ENCODE measurements at regions not wholly inside any gene's neighbourhood (a gene's known extent, or its start where the extent isn't known, plus 50 kb on each side); places are given as distances from the start of the nearest gene placed in this dataset.
A peak's percentile ranks its signal among the peaks of the same experiment; 100 is the strongest.

DNA sequence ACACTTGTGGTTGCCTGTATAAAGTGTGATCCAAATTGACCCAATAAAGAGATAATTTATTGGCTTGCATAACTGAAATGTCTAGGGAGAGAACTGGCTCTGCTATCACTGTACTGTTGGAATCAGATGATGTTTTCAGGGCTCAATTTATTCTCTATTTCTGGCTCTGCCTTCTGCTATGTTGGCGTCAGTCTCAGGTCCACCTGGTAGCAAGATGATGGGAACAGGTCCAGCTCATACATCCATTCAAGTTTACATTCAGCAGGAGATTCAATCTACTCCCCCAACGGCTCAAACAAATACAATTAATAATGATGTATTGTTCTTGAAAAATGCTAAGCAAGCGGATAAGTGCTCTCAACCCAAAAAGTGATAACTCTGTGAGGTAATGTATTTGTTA is 297.7 kb upstream of the SYT4 start:
- no peak for DNase-seq

DNA sequence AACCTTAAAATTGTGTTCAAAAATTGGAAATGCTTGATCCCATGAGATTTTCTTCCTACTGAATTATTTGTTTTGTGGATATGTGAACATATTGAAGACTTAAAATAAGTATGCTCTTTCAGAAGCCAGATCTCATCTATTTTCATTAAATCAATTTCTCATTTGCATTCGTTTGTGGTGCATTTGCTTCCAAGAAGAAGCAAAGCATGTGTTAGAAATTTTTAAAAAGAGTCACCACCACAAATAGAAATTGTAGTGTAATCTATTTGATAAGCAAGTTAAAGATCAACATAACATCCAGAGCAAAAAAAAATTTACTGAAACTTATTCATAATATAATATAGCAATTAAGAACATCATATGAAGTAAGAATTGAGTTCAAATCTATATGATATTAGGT is 300.9 kb upstream of the SYT4 start:
- DNase-seq, result no peak

DNA sequence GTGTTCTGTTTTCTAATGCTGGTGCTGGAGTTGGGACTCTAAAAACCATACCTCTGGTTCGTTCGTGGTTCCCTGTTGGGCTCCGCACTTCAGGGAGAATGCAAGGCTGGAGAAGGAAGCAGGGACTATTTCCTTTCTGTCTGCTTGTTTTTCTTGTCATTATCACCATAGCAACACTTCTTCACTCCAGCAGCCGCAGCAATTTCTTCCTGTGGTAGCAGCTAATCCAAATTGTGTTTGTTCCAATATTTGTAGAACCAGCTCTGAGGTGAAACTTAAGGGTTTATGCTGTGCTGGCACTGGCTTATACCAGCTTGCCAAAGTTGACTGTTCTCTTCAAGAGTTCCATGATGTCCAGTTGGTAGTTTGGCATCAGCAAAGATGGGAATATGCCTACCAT is 301.4 kb upstream of the SYT4 start:
- no peak for DNase-seq

DNA sequence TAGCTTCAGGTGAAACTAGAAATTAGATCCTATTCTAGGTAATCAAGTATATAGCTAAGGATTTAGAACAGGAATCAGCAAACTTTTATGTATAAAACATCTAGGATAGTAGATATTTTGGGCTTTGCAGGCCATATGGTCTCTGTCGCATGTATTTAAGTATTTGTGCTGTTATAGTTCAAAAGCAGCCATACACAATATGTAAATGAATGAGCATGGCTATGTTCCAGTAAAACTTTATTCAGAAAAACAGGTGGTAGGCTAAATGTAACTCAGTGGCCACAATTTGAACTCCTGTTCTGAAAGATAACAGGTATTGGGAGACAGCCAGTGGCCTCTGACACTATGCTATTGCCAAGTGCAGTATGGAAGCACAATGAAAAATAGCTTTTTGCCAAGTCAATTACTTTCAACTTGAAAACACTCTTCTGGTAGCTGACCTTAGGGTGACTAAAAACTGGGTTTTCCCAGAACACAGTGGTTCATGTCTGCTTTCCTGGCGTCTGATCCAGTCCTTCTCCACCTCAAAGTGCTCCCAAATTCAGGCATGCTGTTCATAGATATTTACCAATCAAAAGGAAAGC is 304.7 kb upstream of the SYT4 start:
- no peak for DNase-seq

DNA sequence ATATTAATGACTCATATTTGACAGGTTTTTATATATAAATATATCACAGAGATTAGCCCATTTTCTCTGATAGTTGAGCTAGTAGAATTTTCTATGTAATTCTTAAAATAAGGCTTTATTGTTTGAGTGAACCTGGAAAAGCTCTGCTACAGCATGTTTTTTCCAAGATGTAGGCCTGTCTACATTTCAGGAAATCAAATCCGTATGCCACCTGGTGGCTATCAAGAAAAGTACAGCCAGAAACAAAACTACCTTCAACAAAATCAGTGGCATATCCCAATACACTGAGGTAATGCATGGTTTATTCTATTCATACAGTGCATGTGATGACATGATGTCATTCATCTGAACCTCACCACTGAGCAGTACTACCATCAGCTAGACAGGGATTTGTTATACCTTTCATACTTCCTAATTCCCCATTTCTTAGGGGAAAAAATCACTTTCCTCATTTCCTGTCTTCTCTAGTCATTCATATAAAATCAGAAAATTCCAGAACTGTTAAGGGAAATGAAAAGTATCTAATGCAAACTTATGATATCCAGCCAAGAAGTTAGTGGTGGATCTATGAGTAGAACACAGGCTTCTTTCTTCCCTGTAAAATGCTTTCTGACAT is 310.4 kb upstream of the SYT4 start:
- peak; percentile 18 for DNase-seq

DNA sequence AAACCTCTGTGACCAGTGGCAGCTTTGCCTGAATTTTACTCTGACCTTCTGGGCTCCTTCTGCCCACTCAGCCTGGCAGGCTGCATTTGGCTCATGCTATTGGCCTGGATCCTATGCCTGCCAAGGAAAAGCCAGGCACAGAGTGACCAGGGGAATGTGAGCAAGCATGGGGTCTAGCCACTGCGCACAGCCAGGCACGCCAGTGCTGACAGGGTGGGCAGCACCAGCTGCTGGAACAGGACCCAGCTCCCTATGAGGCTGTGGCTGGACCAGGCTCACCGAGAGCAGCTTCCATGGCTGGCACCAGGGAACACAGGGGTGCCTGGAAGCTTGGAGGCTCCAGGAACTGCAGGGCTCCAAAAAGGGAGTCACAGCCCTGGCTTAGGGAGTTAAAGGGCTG is 311.5 kb upstream of the SYT4 start:
- no peak for DNase-seq

DNA sequence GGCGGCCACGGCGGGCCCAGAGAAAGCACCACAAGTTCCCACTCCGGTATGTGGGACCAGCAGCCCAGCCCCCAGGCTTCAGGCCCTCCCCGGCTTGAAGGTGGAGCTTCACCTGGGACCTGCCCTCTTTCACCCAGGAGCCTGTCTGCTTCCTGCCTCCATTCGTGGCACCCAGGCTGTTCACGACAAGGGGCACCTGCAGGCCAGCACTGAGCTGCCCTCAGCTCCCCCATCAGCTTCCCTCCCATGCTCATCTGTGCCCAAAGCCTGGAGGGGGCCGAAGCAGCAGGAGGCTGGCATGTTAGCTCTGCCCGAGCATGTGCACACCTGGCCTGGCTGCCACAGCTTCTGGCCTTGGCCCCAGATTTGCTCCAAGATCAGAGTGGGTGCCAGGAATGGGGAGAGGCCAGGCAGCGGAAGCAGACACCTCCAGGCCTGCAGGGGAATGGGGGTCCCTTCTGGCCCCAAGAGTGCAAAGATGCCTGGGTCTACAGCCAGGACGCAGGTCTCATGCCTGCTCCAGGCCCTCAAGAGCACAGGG is 312.4 kb upstream of the SYT4 start:
- no peak for DNase-seq

DNA sequence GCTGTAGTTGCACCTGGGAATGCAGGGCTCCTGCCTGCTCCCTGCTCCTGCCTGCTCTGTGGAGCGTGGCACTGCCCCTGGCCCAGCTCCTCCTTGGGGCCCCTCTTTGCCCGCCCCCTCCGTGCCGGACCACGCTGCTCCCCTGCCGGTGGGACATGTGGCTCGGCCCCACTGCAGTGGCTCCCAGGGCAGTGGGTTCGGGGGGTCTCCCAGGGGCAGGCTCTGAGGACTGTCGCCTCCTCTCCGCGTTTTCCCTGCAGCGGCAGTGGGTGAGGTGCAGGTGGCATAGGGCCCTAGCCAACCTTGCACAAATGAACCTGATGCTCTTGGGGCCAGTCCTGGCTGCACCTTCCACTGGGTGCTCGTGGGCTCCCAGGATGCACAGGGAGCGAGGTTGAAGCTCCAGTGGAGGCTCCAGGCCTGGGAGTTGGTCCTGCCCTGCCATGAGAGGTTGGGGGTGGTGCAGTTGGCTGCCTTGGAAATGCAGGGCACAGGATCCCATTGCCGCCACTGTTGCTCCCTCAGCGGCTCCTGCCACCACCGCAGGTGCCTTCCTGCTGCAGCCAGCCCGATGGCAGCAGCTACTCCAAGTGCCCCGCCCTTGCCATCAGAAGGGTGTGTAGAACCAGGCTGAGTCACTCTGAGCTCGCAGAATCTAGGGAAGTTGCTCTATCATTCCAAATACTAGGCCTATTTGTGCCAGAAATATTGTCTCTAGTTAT is 313.1 kb upstream of the SYT4 start:
- DNase-seq, result no peak

DNA sequence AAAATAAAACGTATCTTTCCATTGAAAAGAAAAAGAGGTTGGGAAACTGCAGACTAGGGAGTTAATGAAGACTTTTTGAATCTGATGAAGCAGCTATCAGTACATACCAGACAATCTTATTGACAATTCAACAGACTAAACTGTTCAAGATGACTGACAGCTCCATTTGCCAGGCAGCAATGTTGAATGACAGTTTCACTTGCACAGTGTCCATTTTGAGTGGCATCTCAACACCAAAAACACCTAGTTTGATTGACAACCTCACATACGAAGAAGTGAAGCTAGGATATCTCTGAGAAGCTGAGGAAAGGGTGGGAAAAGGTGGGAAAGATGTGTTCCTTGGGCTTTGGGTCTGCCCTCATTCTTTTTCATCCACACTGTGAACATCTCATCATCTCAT is 315.0 kb upstream of the SYT4 start:
- no peak for DNase-seq

DNA sequence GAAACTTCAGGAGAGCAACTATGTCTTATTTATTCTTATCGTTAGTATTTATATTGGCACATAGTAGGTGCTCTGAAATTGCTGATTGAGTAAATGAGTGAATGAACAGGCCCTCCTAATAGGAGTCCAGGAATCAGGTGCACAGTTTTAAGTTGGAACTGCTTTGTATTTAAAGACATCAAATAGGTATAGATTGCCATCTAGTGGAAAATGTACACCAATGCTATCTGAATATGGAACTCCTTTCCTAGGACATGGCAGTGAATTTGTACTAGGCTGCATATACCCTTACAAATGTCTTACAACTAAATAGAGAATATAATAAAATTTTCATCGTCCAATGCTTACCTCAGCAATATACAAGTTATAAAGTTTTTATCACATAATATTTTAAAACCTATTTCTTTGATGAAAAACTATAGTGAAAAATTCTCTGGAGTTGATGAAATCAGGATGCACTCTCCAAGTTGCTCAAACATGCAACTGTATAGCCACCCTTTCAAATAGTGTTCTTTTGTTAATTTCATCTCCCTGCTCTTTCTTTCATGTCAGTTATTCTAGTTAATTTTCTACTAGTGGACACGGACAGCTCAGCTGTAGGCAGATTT is 318.9 kb upstream of the SYT4 start:
- peak; percentile 7 for DNase-seq

DNA sequence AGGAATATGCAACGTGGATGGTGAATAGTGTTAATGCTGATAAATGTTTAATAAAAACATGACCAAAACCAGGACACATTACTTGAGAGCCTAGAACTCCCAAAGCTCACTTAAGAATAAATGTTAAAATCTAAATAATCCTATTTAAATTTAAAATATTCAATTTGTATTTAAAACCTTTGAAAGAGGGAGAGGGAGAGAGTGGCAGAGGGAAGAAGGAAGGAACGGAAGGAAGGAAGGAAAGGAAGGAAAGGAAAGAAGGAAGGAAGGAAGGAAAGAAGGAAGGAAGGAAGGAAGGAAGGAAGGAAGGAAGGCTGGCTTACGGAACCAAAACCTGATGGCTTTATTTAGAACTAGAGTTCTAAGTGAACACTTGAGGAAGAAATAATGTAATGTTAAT is 324.1 kb upstream of the SYT4 start:
- no peak for DNase-seq

DNA sequence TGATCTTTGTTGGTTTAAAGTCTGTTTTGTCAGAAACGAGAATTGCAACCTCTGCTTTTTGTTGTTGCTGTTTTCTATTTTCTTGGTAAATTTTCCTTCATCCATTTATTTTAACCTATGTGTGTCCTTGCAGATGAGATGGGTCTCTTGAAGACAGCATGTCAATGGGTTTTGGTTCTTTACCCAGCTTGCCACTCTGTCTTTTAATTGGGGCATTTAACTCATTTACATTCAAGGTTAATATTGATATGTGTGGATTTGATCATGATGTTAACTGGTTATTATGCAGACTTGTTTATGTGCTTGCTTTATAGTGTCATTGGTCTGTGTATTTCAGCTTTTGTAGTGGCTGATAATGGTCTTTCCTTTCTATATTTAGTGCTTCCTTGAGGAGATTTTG is 327.9 kb upstream of the SYT4 start:
- DNase-seq, result no peak

DNA sequence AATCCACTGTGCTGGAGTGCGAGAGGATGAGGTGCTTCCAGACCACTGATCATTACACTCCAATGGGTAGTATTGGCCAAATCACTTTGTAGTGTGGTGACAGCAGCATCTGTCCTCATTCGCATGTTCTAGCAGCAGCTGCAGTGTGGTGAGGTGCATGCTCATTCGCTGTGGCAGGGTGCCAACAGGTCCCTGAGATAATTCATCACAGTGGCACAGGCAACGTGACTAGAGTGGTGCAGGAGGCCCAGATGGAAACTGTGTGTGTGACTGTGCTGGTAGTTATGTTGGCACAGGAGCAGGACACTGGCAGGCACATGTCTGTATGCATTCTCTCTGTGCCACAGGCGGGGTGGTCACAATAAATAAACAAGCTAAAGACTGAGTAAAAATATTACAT is 329.5 kb upstream of the SYT4 start:
- DNase-seq, result no peak

DNA sequence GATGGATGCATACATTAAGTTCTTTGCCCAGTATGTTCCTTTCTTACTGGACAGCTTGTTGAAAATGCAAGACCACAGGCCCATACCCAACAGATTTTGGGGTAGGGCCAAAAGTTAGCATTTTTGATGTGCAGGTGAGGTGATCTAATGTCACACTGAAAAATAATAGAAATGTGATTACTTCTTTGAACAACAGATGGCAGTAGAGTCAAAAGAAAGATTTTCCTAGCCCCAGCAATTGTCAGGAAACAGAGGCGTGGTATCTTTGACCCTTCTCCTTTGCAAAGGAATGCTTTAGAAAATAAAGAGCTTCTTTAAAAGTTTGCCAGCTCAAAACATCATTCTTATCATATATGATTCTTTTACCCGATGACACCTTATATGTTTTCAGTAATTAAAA is 343.6 kb upstream of the SYT4 start:
- peak; percentile 23 for DNase-seq

DNA sequence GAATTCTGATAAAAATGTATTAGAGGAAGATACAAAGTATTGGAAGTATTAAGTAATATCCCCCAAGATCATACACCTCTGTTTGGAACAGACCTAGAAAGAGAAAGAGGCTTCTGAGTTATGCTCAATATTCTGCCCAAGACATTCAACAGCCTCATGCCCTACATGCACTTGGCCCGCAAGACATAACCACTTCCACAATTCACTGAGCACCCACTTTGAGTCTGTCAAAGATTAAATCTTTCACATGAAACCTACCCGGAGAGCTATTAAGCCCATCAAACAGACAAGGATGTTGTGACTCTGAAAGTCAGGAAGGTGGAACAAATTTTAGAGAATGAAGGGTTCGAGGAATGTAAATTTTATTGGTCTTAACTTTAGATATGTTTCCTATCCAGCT is 344.7 kb upstream of the SYT4 start:
- no peak for DNase-seq

DNA sequence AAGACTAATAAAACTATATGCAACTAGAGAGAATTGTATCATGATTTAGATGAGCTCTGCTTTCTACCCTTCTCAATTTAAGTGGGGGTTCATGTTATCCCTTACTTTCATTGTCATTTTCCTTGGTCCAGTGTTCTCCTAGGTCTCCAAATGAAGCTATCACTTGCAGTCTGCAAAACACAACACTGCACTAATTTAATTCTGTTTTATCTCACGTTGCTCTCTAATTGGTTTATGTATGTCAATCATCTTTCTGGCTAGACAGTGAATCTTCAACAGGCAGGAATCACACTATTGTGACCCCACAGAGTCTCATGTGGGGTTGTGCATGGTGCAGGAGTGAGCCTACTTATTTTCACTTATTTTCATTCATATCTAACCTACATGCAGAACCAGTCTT is 348.3 kb upstream of the SYT4 start:
- no peak for DNase-seq

DNA sequence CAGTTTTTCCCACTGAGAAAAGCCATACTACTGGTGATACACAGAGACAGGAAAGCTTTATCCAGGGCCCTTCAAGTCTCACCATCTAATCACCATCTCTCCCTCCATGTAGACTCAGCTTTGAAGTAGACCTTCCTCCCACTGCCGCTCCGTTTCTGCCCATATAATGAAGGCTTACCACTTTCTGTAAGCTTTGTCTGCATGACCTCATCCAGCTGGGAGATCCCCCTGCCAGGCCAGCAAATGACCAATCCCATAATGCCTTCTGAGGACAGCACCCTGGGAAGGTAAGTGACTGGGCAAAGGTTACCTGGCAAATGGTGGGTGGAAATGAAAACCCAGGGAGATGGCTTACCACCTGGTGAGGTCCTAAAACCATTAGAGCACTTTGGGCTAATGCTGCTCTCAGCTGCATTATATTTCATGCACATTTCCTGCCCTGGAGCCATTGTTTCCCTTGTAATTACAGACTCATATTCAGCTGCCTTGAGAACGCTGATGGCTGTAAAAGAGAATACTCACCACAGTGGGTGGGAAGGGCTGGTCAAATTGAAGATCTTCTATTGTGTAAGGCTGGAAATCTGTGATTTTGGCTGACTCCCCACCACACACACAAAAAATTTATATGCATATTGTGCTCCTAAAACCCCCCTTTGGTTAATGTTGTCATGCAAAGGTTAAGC is 350.7 kb upstream of the SYT4 start:
- no peak for DNase-seq

DNA sequence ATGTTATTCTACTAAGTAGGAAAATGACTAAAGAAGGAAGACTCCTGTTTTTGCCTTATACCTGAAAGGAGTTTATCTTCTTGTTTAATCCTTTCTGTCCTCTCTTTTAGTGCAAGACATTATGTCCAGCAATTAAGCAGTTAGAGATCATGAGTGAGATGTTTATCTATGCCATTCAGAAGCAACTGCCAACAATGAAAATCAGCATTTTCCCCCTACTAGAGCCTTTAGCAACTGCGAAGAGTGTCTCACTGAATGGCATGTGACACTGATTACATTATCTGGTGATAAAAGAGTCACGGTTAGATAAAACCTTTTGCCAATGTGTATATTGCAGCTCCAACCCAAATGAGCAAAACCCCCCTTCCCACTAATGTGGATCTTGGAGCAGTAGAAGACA is 357.7 kb upstream of the SYT4 start:
- DNase-seq, result no peak

DNA sequence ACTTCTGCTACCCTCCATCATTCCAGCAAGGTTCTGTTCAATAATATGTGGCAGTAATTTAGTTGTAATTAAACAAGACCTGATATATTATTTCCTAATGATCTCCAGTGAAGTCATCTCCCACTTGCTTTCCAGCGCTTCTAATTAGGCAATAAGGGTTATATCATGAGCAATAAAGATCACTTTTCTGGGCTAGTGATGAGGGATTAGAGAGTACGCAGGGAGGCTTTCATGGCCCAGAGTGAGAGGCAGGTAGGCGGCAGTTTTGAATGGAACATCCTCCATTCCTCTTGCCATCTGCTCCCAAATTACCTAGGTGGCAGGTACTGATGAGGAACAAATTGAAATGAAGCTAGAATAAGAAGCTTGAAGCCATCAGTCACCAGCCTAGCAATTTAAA is 358.1 kb upstream of the SYT4 start:
- DNase-seq, result no peak

DNA sequence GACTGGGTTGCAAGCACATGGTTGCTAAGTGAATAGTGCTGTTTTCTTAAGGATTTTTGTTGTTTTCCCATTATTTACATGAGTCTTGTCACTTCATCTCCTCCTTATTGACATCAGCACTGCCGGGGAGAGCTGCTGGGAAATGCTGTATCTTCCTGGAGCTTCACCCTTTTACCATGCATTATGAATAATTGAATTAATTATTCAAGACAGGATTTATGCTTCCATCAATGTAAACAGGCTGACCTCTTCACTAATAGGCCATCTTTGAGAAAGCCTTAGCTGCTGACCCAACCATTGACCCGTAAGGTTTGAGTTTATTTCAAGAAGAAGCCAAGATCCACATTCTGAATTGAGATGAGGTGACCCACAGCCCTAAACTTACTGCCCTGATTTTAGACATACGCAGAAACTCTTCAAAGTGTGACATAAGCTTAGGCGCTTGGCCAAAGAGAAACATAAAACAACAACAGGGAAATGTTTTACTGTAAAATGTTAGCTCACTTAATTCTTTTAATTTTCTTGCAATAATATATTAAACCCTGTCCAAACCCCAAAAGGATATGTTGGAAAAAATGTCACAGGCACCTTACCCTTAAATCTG is 365.5 kb upstream of the SYT4 start:
- DNase-seq, result no peak

DNA sequence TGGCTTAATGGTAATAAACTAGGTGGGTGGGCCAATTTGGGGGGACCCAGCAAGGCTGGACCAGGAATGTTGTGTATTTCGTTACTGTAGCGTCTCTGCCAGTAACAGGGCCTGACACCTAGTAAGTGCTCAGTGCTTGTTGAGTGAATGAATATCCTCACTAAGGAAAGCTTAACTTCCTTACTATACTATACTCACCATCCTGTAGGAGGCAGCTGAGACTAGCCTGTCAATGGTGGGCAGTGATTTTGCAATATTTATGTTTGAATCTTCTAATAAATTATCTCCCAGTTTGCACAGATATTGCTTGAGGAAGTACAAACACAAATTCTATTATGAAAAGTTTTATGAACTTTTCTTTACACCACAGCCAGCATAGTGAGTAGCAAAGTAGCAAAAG is 370.7 kb upstream of the SYT4 start:
- DNase-seq, result no peak

DNA sequence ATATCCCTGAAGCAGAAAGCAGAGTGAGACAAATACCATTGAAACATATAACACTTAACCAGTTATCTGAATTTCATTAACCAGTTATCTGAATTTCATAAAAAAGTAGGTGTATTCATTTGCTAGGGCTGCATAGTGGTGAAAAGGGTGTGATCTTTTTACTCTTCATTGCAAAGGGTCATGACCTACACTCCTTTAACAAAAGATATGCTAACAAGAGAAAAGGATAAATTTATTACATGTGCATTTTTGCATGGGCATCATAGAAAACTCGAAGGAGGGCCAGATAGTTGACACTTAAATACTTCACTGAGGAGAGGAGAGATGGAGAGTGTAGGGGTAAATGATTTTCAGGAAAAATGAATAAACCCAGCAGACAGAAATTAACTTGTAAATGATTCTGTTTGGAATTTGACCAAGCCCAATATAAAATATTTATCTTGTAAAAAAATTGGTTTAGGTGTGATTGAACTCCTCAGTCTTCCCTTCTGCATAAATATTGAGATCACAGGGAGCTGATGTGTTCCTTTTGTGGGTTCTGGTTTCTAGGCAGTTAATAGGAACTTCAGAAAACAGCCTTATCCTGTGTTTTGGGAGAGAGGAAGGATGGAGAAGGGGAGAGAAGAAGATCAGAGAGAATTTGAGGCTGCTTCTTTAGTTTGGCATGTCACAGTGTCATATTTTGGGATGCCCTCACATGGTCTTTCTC is 372.5 kb upstream of the SYT4 start:
- no peak for DNase-seq

All from activated CD4-positive, alpha-beta T cell treated with anti-CD3 and anti-CD28 coated beads, Interleukin-10, Interleukin-2, amounts not matched to agents 100 ng/mL and 50 ng/mL, durations not matched to agents 16 hours and 8 hours (primary cell).